Mucosa of gallbladder (tissue), 1 donor: ENCODE measurements at regions not wholly inside any gene's neighbourhood (a gene's known extent, or its start where the extent isn't known, plus 50 kb on each side); places are given as distances from the start of the nearest gene placed in this dataset.
"Not testable (repeated sequence)": the region's sequence is repeated elsewhere in the genome, so short reads cannot be mapped to it uniquely, and the experiment has no call there.

Source experiments
- DNase-seq: peaks from one replicate; pipeline ENCODE4 v3.0.0-alpha.2; 2020; ENCODE audit warnings: low spot score
- donor health status: DM: no; HTN: no; CAD: no.

DNA sequence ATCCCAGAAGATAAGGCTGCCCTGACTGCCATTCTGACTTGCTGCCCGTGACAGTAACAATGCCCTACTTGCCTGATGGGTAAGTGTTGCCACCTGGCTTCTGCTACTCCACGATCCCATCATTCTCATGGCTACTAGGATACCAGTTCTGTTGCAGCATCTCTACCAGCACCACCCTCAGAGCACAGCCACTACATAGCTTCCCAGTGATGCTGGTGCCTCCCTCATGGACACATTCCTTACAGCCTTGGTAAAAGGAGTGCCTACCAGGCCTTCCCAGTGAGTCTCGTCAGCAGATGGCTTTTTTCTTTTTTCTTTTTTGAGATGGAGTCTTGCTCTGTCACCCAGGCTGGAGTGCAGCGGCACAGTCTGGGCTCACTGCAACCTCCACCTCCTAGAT, 84.4 kb upstream of the CMKLR1 start:
- DNase-seq: no peak

DNA sequence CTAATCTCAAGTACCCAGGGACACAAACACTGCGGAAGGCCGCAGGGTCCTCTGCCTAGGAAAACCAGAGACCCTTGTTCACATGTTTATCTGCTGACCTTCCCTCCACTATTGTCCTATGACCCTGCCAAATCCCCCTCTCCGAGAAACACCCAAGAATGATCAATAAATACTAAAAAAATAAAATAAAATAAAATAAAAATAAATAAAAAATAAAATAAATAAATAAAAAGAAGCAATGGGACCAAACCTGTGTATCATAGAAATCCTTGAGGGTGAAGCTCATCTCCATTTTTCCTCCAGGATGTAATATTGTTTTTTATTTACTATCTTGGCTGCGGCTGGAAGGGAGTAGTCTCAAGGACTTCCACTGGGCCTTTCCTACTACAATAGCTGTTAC, 82.0 kb upstream of the CMKLR1 start:
- not testable (repeated sequence) for DNase-seq

DNA sequence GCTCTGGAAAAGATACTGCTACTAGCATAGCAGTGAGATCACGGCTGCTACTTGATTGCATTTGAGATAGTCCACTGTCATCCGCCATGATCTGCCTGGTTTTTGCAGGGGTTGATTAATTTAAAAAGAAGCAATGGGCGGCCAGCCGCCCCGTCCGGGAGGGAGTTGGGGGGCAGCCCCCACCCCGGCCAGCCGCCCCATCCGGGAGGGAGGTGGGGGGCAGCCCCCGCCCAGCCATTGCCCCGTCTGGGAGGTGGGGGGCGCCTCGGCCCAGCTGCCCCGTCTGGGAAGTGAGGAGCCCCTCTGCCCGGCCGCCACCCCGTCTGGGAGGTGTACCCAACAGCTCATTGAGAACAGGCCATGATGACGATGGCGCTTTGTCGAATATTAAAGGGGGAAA, 81.3 kb upstream of the CMKLR1 start:
- DNase-seq: not testable (repeated sequence)

DNA sequence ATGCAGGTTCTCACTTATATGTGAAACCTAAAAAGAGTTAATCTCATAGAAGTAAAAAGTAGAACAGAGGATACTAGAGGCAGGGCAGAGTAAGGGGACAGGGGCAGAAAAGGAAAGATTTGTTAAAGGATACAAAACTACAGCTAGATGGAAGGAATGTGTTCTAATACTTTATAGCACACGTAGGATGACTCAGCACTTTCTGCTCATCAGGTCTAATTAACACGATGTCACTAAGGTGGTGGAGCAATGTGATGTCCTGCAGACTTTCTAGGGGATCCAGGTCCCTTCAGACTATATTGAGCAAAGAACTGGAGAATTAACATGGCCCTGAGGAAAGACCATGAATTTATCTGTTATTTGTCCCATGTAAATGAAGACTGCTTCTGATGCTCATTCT, 80.8 kb upstream of the CMKLR1 start:
- DNase-seq: no peak

DNA sequence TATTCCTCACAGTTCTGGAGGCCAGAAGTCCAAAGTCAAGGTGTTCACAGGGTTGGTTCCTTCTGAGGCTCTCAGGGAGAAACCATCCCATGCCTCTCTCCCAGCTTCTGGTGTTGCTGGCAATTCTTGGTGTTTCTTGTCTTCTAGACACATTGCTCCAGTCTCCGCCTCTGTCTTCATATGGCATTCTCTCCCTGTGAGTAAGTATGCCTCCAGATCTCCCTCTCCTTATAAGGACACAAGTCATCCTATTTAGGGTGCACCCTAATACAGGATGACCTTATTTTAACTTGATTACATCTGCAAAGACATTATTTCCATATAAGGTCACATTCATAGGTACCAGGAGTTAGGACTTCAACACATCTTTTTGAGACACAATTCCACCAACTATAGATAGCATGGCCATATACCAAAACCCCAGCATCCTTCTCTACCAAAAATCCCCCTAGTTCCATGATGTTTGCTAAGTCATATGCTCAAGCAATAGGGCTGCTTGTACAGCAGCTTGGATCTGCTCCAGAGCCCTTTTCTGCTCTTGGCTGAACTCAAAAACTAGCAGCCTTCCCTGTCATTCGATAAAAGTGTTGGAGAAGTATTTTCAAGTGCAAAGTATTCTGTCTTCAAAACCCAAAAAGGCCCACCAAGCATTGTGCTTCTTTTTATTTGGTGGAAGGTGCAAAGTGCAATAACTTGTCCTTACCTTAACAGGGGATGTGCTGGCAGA, 79.2 kb upstream of the CMKLR1 start:
- no peak for DNase-seq

DNA sequence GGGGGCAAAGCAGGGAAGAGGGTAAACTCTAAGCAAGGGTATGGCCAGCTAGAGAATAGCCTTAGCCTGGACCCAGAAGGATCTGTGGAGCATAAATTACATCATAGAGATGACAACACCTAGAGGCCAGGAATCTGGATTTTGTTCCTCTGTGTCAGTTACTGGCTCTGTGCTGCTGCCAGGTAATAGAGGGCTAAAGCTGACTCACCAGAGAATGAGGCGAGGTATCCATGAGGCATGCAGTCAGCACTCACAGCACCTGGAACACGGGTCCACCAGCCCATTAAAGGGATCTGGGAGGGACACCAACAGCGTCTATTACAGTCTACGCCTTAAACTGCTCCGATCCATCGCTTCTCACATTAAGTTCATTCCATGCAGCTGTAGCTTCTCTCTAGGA, 74.9 kb upstream of the CMKLR1 start:
- no peak for DNase-seq

DNA sequence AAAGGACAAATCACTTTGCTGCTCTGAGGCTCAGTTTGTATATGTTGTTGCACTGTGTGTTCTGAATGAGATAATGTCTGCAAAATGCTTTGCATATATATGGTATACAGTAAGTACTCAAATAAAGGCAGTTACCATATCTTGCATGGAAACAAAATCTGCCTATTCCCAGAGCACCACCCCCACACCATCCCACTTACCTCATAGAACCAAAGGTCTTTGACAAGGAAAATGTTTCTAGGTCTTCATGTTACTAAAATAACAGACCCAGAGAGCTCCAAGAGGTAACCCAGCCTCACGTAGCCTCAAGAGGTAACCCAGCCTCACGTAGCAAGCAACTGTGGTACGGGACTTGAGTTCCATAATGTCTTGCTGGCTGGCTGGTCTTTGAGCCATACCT, 71.6 kb upstream of the CMKLR1 start:
- DNase-seq: no peak

DNA sequence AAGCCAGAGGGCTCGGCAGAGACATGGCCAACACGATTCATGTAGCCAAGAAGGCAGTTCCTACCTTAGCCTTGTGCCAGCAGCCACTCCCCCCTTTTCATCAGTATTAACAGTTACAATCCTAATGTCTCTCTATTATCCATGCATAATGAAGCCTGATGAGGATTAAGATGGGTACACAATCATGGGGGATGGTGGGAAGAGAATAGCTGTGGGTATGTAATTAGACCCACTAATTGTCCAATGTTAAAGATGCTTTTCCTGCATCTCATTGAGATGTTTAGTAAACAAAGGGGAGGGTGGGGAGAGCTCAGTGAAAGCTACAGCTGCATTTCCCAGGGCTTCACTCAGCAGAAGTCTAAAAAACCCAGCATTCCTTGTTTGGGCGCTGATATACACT, 70.4 kb upstream of the CMKLR1 start:
- no peak for DNase-seq

DNA sequence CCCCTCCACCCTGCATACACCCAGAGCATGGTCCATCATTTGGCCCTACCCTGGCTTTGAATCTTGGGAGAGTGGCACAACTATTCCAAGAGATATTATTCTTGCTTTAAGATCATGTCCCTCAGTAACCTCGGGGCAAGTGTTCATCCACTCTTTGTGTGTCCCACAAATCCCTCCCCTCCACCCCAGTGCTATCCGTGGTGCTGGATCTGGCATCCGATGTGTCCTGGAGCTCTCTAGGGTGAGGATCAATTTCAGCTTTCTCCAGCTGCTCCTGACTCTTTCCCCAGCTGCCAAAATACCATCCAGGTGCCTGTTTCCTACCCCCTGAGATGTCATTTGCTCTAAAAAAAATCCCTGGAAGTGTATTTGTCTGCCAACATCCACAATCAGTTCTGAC, 64.8 kb upstream of the CMKLR1 start:
- no peak for DNase-seq

DNA sequence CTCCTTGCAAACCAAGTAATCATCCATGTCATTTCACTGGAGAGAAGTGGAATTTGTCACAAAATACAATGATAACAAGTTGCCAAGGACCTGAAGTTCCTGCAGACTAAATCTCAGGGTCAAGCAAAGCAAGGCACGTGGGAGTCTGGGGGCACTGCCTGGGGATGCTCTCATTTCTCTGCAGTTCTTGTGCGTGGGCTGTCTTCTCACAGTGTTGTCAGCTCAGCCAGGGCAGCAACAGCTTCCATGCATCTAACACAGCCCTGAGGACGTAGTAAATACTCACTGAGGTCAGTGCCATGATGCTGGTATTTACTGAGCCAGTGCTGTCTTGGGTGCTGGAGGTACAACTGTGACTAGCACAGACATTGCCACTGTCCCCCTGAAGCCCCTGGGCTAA, 62.9 kb upstream of the CMKLR1 start:
- no peak for DNase-seq

DNA sequence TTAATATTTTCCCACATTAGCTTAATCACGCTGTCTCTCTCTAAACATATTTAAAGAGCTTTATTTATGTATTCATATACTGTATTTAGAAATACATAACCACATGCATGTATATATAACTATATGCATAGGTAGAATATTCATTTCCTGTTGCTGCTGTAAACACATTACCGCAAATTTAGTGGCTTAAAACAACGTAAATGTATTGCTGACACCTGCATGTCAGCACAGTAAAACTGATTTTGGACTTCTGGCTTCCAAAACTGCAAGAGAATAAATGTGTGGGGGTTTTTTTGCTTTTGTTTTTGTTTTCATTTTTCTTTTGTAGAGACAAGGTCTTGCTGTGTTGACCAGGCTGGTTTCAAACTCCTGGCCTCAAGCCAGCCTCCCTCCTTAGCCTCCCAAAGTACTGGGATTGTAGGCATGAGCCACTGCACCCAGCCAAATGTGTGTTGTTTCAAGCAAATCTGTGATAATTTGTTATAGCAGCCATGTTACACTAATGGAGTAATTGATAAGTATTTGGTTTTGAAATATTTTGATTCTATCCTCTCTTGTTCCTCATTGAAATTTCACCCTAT, 61.9 kb upstream of the CMKLR1 start:
- DNase-seq: no peak

DNA sequence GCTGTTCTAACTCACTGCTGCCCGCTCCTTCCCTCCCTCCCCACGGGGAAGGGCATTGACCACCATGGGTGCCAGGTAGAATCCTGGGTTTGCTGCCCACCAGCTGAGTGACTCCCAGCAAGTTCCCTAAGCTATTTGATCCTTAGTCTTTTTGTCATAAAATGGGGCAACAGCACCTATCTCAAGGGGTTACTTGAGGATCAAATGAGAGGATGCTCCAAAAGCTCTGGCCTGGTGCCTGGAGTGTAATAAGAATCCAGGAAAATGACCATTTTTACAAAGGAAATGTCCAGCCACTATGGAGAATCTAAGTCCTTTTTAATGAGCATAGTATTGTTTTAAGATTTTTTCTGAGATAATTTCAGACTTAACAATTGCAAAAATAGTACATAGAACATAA, 61.4 kb upstream of the CMKLR1 start:
- DNase-seq: no peak

DNA sequence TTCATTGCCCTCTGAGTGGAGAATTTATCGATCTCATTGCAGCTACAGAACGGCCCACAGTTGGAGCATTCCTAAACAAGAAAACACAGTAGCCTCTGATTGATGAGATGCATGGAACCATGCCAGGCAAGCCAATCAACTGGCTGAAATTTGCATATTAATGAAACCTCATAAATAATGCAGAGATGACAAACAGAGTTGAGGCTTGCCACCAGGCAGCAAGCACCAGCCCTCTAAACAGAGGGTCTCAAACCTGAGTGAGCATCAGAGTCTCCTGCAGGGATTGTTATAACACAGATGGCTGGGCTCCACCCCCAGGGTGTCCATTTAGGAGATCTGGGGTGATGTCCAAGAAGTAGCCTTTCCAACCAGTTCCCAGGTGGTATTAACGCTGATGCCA, 60.9 kb upstream of the CMKLR1 start:
- DNase-seq: no peak

DNA sequence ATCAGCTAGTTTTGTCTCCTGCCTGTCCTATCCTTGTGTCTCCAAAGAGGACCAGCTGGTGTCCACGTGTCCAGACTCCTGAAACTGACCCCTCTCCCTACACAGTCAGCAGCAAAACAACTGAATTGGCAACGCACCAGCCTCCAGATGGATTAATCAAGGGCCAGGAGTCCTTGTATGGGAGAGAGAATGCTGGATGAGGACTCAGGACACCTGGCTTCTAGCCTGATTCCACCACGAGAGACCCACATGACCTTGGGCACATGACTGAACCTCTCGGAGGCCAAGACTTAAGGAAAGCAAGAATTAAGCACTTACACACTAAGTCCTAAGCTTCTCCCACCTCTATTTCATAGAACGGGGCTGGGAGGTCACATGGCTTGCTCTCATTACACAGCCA, 60.4 kb upstream of the CMKLR1 start:
- no peak for DNase-seq

DNA sequence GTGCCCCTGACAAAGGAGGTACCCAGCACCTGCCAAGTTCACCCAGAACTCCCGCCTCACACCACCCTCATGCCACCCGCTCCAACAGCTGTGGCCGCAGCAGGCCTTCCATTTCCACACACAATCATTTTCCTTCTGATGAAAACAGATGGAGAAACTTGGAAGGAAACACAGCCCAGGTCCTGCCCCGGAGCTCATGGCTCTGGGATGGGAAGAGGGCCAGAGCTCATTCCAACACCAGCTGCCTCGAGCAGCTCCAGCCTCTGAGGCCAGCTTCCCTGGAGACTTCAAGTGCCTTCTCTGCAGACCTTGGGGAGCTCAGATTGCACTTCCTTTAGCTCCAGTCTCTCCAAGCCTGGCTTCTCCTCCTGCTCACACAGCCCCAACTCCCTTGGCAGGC, 55.1 kb upstream of the CMKLR1 start:
- DNase-seq: peak; percentile 51

DNA sequence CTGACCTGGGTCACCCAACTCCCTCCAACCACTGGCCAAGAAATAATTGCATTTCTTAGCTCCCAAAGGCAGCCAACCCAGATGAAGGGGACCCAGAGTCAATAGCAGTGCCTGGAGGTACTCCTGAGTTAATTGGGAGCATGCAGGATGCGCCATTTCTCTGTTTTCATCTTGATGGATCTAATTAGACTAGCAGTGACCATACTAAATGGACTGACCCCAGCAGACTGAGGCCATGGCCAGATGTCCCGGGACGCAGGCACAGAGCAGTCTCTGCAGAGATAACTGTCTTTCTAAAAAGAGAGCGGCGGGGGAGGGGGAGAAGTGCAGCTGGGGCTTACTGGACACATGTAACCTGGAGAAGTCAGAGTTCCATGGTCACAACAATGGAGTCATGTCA, 53.2 kb upstream of the CMKLR1 start:
- no peak for DNase-seq

DNA sequence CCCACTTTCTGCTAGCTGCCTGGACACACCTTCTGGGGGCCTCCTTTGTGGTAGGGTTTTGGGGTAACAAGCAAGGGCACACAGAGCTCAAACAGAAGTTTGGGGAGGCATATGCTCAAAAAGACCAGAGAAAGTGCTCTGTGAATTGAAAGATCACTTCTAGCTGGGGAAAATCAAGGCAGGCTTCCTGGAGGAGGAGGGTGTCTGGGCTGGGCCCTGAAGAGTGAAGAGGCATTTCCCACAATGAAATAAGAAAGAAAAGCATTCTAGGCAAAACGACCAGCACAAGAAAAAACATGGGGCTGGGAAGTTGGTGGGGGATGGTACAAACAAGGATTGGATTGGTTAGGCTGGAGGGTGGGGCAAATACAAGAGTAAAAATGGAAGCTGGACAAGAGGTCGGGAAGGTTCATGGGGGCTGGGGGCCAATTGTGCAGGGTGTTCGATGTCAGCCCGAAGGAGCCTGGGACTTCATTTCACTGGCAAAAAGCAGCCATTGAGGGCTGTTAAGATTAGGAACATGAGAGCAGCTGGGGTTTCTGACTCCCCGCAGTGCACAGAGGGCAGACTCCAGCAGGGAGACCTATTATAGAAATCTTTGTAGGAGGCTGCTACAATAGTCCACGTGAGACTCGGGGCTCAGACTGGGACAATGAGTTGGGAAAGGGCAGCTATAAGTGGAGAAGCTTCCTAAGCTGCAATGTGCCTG, 51.5 kb upstream of the CMKLR1 start:
- DNase-seq: no peak

DNA sequence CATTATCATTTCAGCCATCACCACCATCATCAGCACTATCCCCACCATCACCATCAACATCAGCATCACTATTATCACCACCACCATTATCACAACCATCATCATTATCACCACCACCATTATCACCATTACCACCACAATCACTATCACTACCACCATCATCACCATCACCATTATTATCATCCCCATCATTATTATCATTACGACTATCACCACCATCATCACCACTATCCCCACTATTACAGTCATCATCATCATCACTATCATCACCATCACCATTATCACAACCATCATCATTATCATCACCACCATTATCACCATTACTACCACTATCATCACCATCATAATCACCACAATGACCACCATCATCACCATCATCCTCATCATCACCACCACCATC, 50.4 kb upstream of the CMKLR1 start:
- no peak for DNase-seq
